BE2C (cell line): ENCODE measurements at regions not wholly inside any gene's neighbourhood (a gene's known extent, or its start where the extent isn't known, plus 50 kb on each side); places are given as distances from the start of the nearest gene placed in this dataset.

Experiments
- DNase-seq: peaks from one replicate; pipeline ENCODE4 v3.0.0-alpha.2; 2020
- H3K27me3 ChIP-seq: fragments of 250-450 bp; sonication (Bioruptor Pico); 2 replicates; pipeline ENCODE4 v1.5.1; 2020; ENCODE audit warnings: mild to moderate bottlenecking
- H3K36me3 ChIP-seq: fragments of 250-450 bp; sonication (Bioruptor Pico); 2 replicates; pipeline ENCODE4 v1.5.1; 2020; ENCODE audit warnings: mild to moderate bottlenecking
- H3K4me1 ChIP-seq: fragments of 250-450 bp; sonication (Bioruptor Pico); 2 replicates; pipeline ENCODE4 v1.5.1; 2020
- H3K4me3 ChIP-seq: 2 replicates; pipeline ENCODE4 v1.5.1; 2011; ENCODE audit warnings: low read depth, low read length
- H3K9me3 ChIP-seq: fragments of 250-450 bp; sonication (Bioruptor Pico); 2 replicates; pipeline ENCODE4 v1.5.1; 2020
- TF ChIP-seq, protein P1 (sequence below): IDR thresholded peaks from 2 replicates; pipeline ENCODE4 v1.5.1; 2012; ENCODE audit warnings: mild to moderate bottlenecking, low read depth, low read length

DNA sequence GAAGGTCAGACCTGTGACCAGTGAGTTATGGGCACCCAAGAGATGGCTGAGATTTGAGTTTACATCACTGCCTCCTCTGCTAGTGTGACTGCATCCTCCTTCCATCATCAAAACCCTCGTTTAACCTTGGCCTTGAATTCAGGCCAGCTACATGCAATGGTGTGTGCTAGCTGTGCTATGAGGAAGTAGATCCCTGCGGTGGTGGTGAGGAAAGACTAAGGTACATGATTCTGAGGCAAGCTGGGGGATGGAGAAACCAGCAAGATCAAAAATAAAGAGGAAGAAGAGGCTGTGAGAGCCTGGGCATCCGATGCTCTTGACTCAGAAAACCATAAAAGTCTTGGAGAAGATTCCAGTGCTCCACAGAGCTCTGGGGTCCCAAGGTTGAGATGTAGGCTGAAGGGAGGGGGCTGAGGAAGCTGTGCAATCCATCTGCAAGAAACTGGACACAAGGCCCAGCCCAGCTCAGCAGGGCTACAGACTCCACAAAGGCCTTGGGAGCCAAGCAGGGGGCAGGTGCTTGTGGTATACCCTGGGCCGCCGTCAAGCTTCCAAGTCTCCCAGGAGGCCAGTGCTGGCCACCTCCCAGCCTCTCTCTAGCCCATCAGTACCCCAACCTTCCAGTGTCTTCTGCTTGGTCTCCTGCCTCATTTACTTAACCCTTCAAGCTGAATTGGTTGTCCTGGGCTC lies 774.8 kb downstream of the VRK1 start:
- Histone ChIP-seq H3K9me3 (no peaks in the 10 kb centered on the region), H3K27me3 (no peaks in the 10 kb centered on the region), H3K4me1 (no peaks in the 10 kb centered on the region), H3K36me3 (no peaks in the 10 kb centered on the region), H3K4me3 (no peak overlapping the region)
- DNase-seq, result no peak
- TF ChIP-seq, protein P1, sequence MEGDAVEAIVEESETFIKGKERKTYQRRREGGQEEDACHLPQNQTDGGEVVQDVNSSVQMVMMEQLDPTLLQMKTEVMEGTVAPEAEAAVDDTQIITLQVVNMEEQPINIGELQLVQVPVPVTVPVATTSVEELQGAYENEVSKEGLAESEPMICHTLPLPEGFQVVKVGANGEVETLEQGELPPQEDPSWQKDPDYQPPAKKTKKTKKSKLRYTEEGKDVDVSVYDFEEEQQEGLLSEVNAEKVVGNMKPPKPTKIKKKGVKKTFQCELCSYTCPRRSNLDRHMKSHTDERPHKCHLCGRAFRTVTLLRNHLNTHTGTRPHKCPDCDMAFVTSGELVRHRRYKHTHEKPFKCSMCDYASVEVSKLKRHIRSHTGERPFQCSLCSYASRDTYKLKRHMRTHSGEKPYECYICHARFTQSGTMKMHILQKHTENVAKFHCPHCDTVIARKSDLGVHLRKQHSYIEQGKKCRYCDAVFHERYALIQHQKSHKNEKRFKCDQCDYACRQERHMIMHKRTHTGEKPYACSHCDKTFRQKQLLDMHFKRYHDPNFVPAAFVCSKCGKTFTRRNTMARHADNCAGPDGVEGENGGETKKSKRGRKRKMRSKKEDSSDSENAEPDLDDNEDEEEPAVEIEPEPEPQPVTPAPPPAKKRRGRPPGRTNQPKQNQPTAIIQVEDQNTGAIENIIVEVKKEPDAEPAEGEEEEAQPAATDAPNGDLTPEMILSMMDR, result no peak

DNA sequence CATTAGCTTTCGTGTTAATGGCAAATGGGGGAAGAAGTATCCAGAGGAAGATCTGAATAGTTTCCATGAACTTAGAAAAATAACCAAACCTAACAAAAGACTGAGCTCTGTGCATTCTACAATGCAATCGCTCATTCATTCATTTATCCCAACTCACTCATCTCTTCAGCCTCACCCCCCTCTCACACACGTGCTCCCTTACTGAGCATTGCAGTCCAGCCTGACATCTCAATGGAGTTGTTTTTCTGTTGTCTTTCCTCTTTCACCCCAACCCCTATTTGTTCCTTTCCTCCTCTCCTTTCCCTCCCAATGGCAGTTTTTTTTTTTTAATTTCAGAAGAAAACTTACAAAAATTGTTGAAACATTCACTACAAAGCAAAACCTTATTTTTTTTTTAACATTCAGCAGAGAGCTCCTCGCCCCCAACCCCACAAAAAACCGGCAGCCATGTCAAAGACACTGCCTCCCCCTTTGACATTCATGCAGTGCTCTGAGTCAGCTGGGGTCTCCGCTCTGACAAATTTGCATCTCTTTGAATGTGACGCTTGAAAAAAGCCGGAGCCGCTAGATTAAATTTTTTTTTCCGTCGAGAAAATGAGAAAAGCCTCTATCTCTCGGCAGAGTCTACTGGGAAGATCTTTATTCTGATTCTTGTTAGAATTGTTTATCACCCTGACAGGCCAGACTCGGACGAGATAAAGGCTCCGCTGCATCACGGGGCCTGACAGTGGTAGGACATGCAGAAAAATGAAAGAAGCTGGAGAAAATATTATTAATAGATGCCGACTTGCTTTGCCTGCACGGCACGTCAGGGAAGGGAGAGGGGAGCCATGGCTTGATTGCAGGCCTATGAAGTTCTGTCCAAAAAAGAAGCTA lies 775.6 kb downstream of the VRK1 start:
- TF ChIP-seq, protein P1, result no peak
- no peaks in the 10 kb centered on the region for H3K9me3 ChIP-seq
- DNase-seq, result no peak
- H3K36me3 ChIP-seq, result no peaks in the 10 kb centered on the region
- no peaks in the 10 kb centered on the region for H3K27me3 ChIP-seq
- H3K4me1 ChIP-seq, result no peaks in the 10 kb centered on the region
- H3K4me3 ChIP-seq, result no peak overlapping the region

- no peaks in the 10 kb centered on the region for H3K36me3 ChIP-seq
- H3K9me3 ChIP-seq, result no peaks in the 10 kb centered on the region
- no peaks in the 10 kb centered on the region for H3K4me1 ChIP-seq
- no peak for DNase-seq
- H3K4me3 ChIP-seq, result no peak overlapping the region
- TF ChIP-seq, protein P1, result no peak
- no peaks in the 10 kb centered on the region for H3K27me3 ChIP-seq
These were observed 778.5 kb downstream of the VRK1 start for GRCh38 chr14:97575677-97576076.

DNA sequence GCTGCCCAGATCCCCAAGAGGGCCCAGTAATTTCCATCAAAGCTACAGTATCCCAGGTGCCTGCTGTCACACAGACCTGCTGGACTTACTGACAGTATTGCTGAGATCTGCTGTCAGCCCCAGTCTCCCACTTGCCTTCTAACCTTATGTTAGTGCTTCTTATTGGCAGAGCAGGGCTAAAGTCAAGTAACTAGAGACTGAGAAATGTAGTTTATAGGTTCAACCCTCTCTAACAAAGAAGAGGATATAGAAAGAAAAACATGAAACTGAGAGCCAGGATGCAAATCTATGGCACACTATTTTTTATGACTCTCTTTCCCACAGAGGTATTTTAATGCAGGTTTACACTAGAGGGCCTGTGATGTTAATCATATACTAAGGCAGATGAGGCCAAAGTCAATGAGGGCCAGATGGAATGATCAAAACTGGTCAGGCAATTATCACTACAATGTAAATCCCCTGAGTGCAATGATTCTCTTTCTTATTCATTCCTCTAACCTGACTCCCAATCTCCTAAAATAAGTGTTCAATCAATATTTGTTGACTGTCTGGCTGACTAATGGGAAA lies 781.9 kb downstream of the VRK1 start:
- no peak for DNase-seq
- Histone ChIP-seq H3K27me3 (no peaks in the 10 kb centered on the region), H3K4me1 (no peaks in the 10 kb centered on the region), H3K9me3 (no peaks in the 10 kb centered on the region), H3K36me3 (no peaks in the 10 kb centered on the region), H3K4me3 (no peak overlapping the region)
- TF ChIP-seq, protein P1, result no peak

DNA sequence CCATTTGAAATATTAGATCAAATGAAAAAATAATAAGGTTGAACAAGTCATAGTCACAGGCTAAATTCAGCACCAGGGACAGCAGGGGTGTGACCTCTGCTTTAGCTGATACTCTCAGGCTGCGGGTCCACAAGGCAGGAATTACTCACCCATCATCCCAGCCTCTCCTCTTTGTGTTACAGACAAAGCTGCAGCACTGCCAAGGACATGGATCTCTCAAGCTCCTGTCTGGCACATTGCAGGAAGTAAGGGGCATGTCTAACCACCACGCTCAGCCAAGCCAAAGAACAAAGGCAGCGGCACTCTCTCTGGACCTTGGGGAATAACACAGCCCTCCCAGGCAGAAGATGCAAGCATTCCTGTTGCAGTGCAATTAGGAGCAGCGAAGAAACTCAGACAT lies 783.8 kb downstream of the VRK1 start:
- H3K27me3 ChIP-seq, result no peaks in the 10 kb centered on the region
- DNase-seq, result no peak
- TF ChIP-seq, protein P1, result no peak

More for the DNA sequence above, 783.8 kb downstream of the VRK1 start:
- no peaks in the 10 kb centered on the region for H3K36me3 ChIP-seq
- H3K4me3 ChIP-seq, result no peak overlapping the region
- no peaks in the 10 kb centered on the region for H3K9me3 ChIP-seq
- H3K4me1 ChIP-seq, result no peaks in the 10 kb centered on the region
